HG03575 (cell line): ENCODE measurements at regions not wholly inside any gene's neighbourhood (a gene's known extent, or its start where the extent isn't known, plus 50 kb on each side); places are given as distances from the start of the nearest gene placed in this dataset.
"Not testable (repeated sequence)": the region's sequence is repeated elsewhere in the genome, so short reads cannot be mapped to it uniquely, and the experiment has no call there.

Experiments used
- ATAC-seq: cut with Tn5 transposase; IDR thresholded peaks from one replicate; pipeline ENCODE4 v1.9.1; 2021; ENCODE audit not compliant: unreplicated experiment, insufficient number of reproducible peaks, low FRiP score; ENCODE audit errors: extremely low read depth

- ATAC-seq = no peak
Measured at GRCh38 chr13:33405371-33405770, 119.8 kb upstream of the STARD13 start.

DNA sequence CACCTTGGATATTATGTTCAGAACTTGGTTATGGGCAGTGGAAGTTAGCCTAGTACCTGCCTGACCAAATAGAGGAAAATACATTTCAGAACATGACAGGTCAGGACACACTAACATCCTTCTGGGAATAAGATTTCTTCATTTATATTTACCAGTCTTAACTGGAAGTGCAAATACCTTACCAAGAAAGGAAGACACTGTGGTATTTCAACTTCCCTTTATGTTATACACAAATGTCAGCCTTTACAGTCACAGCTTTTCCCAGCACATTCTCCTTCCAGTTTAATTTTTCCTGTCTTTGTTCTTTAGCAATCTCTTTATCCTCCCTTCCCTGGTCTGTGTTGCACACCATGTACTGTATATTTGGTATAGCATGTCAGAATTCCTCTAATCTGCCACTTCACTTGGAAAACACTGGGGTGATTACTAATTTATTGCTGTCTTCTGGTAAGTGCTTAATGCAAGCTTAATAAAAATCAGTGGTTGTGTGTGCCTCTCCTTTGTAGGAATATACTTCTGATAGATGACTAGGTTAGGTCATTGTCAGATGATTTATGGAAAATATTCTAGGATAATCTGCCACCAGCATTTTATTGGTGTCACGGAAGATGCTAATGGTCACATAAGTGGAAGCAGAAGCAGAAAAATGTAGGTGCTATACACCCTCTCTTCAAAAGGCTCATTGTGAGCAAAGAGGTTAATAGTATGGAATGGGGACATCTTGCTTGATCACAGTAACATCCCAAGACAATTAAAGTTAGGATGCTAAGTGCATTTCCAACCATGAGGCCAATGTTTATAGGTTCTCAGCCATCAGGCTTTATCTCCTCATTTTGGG lies 124.3 kb upstream of the STARD13 start:
- ATAC-seq = no peak

- ATAC-seq = no peak
Measured at GRCh38 chr13:33410619-33411018, 125.1 kb upstream of the STARD13 start.

DNA sequence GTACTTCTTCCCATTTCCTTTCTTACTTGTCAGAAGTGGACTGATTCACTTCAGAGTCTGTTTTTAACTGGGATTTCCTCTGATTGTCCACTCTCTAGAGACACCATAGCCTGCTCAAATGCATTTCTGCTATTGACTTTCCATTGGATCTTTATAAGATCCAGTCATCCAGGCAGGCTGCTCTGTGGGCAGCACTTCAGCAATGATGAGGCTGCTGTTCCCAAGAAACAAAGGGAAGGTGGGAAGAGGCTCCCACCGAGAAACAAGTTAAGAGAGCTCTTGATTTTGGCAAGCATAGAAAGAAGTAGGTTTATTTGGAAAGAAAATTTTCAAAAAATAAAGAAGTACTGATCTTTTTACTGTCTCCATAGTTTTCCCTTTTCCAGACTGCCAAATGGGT lies 125.8 kb upstream of the STARD13 start:
- no peak for ATAC-seq

- ATAC-seq = no peak
Measured at GRCh38 chr13:33415822-33416221, 130.3 kb upstream of the STARD13 start.

DNA sequence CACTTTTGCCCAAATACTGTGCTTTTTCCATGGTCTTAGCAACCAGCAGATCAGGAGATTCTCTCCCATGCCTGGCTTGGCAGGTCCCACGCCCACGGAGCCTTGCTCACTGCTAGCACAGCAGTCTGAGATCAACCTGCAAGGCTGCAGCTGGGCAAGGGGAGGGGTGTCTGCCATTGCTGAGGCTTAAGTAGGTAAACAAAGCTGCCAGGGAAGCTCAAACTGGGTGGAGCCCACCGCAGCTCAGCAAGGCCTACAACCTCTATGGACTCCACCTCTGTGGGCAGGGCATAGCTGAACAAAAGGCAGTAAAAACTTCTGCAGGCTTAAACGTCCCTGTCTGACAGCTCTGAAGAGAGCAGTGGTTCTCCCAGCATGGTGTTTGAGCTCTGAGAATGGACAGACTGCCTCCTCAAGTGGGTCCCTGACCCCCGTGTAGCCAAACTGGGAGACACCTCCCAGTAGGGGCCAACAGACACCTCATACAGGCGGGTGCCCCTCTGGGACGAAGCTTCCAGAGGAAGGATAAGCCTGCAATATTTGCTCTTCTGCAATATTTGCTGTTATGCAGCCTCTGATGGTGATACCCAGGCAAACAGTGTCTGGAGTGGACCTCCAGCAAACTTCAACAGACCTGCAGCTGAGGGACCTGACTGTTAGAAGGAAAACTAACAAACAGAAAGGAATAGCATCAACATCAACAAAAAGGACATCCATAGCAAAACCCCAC lies 132.8 kb upstream of the STARD13 start:
- ATAC-seq = not testable (repeated sequence)

GRCh38 chr13:33420117-33420516 lies 134.6 kb upstream of the STARD13 start:
- not testable (repeated sequence) for ATAC-seq

DNA sequence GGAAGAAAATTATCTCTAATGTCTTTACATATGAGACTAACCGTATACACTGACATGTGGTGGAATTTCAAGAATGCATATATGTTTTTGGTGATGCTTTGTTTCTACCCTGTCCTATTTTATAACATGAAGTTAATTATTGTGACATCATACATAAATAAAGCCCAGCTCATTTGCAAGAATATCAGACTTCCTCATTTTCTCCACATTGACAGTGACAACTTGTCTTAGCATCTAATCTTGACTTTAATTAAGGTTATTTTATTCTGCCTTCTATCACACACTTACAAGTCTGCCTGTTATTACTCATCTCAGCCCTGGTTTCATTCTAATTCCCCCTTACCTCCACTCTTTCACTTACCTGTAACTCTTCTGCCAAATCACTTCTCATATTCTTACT lies 140.6 kb upstream of the STARD13 start:
- no peak for ATAC-seq

GRCh38 chr13:33433316-33433715 lies 147.8 kb upstream of the STARD13 start:
- no peak for ATAC-seq

DNA sequence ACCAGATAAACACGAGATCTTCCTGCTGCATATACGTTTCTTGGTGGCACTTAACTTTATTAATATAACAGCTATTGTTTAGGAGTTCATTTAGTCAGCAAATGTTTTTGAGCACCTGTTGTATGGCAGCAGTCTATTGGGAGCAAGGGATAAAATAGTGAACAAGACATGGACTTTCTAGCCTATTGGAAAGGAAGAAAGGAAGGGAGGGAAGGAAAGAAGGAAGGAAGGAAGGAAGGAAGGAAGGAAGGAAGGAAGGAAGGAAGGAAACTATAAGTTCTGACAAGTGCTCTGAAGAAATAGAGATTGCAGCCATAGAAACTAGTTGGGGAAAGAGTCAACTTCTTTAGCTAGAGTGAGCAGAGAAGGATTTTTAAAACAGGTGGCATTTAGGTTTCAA lies 149.1 kb upstream of the STARD13 start:
- no peak for ATAC-seq

- ATAC-seq = no peak
Measured at GRCh38 chr13:33435207-33435606, 149.7 kb upstream of the STARD13 start.

- no peak for ATAC-seq
Measured at GRCh38 chr13:33438918-33439317, 153.4 kb upstream of the STARD13 start.

- no peak for ATAC-seq
Measured at GRCh38 chr13:33441015-33441414, 155.5 kb upstream of the STARD13 start.

DNA sequence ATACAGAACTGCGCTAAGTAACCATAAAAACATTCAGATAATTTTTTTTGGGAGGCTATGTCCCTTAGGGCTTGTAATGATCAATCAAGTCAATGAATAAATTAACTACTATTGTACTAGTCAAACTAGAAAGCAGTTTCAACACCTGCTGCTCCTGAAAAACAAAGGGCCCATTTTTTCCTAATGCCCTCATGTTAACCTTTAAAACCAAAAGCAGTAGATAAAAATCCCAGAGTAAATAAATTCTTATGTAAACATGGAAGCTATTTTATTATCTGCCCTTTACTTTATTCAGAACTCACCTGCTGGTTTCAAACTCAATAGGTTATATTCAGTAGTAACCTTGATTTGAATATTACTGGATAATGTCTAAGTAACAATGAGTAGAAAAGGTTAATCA lies 159.5 kb upstream of the STARD13 start:
- ATAC-seq = no peak

DNA sequence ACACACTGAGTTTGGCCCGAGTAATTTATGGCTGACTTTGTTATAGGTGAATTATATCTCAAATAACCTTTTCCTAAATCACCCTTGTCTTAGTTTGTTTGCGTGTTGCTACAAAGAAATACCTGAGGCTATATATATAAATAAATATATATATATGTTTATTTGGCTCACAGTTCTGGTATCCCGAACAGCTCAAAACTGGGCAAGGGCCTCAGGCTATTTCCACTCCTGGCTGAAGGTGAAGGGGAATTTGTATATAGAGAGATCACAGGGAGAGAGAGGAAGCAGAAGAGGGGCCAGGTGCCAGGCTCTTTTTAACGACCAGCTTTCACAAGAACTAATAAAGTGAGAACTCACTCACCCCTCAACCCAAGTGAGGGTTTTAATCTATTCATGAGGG lies 159.9 kb upstream of the STARD13 start:
- no peak for ATAC-seq

DNA sequence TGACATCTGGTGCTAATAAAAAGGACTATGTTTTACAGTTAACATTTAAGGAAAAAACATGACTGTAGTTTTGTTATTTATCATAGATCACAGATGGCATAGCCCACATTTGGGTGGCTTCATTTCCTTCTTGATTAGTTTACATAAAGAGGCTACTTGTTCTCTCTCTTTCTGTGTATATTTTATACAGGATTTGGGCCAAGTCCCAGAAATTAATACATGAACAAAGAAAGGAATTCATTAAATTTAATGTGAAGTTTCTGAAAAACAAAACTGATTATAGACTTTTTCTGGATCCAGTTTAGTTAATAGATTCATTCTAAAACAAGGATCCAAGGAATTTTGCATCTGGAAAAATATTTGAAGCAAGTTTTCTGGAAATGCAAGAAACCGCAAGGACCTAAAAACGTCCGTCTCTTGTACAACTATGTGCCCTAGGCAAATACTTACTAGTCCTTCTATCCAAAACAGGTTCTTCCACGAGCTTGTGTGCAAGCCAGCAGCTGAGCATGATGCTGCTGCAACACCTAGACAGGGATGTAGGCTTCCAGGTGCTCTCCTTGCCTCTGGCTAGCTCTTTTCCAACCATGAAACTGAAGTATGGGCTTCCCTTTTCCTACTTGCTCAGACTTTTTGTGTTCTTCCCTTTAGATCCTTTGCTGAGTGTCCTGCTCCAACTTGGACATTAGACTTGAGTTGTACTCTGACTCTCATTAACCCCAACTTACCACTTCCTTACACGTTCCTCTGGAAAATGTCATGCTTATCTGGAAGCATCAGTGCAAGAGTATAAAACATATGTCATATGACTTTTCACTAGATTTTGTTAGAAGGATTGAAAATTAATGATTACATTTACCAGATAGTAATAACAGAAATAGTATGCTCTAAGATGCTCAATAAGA lies 161.5 kb upstream of the STARD13 start:
- no peak for ATAC-seq

DNA sequence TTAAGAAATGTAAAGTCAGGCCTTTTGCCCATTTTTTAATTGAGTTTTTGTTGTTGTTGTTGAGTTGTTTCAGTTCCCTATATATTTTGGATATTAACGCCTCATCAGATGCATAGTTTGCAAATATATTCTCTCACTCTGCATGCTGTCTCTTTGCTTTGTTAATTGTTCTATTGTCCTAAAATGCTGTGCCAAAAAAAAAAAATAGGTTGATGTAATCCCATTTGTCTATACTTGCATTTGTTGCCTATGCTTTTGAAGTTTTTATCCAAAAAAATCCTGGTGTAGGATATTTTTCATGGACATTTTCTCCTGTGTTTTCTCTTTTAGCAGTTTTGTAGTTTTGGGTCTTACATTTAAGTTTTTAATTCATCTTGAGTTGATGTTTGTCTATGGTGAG lies 163.3 kb upstream of the STARD13 start:
- no peak for ATAC-seq

DNA sequence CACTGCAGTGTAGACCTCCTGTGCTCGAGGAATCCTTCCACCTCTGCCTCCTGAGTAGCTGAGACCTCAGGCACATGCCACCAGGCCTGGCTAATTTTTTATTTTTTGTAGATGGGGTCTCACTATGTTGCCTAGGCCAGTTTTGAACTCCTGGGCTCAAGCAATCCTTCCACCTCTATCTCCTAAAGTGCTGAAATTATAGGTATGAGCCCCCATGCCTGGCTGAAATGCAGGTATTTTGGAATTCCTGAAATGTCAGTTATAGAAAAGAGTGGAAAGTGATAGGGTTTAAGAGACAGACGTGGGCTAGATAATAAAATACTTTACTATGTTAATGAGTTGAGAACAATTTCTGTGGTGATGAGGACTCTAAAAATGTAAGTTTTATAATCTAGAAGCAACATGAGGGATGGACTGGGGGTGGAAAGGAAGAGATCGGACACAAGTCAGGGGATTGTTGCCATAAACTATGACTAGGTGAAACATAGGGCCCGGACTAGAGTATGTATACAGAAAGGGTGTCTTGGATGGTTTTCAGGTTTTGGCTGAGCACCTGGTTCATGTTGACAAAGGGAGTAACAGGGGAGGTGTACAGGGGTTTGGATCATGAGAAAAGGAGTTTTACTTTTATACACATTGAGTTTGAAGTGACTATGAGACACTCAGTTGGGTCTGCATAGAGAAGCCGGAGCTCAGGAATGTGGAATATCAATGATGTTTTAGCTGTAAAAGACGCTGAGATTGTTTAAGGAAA lies 165.6 kb upstream of the STARD13 start:
- ATAC-seq = no peak
